ENCODE measurements at regions not wholly inside any gene's neighbourhood (a gene's known extent, or its start where the extent isn't known, plus 50 kb on each side); places are given as distances from the start of the nearest gene placed in this dataset.

DNA sequence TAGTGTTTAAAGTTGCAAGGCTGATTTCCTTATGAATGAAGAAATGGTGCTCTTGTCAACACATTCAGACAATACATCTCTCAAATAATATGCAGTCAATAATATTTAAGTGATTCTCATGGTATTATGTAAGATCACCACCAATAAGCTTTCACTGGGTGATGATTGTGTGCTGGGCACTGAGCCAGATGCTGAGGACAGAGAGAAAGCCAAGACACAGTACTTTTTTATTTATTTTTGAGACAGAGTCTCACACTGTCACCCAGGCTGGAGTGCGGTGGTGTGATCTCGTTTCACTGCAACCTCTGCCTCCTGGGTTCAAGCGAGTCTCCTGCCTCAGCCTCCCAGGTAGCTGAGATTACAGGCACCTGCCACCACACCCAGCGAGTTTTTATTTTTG is 130.6 kb upstream of the LSM8 start:
- H3K27me3 ChIP-seq (replicated peaks in 1 of 2; ENCODE audit: control insufficient read depth in 2 of 2, insufficient read depth in 2 of 2, low read length in 1 of 2), result no peaks in the 10 kb centered on the region; a peak in 1 of 4 replicates
- in situ Hi-C loops (cut with MboI), result no loop called here
- ATAC-seq, result no peak
- H3K9me3 ChIP-seq (replicated peaks; ENCODE audit: control insufficient read depth, insufficient read depth, low read length), result no peaks in the 10 kb centered on the region
- H3K9ac ChIP-seq (ENCODE audit: control insufficient read depth, insufficient read depth, low read length), result no peak overlapping the region
- H3K79me2 ChIP-seq (ENCODE audit: control insufficient read depth, insufficient read depth, low read length), result no peaks in the 10 kb centered on the region
- ChIA-PET SMC1A (ENCODE audit: uncharacterized antibody, unreplicated experiment) (no interaction called here), CTCF (no interaction called here), RAD21 (ENCODE audit: unreplicated experiment) (no interaction called here), POLR2A (no interaction called here)
- DNase-seq (ENCODE audit: low read depth, low spot score), result no peak
- no peaks in the 10 kb centered on the region for H3K36me3 ChIP-seq (ENCODE audit: control insufficient read depth in 2 of 2, insufficient read depth in 2 of 2, low read length in 1 of 2)
- BruUV-seq (replicated peaks), result no TSS peak
- 31% methylated on average over 4 of the region's 4 CpGs for WGBS (ENCODE audit: insufficient coverage, insufficient replicate concordance, low lambda C conversion rate, missing lambda C conversion rate)
- H3K4me2 ChIP-seq (ENCODE audit: control insufficient read depth, insufficient read depth), result no peak overlapping the region
- FAIRE-seq, result no peak
- H3K27ac ChIP-seq (ENCODE audit: control insufficient read depth, insufficient read depth), result no peak overlapping the region
- intact Hi-C loops (cut with micrococcal nuclease; ENCODE audit: unreplicated experiment), result no loop called here
- H4K20me1 ChIP-seq (ENCODE audit: control insufficient read depth, insufficient read depth), result no peaks in the 10 kb centered on the region
- no peaks in the 10 kb centered on the region; the same call in 1 of the 2 replicates for H3K4me1 ChIP-seq (ENCODE audit: control insufficient read depth, insufficient read depth, low read length)
- no peak overlapping the region for H3K4me3 ChIP-seq
- H2AFZ ChIP-seq (ENCODE audit: control insufficient read depth, low read depth, low read length), result no peak overlapping the region
- no peak for TF ChIP-seq ZNF622 (IDR thresholded peaks at IDR 0.05)
- TF ChIP-seq NFIC (IDR thresholded peaks at IDR 0.05; ENCODE audit: low read depth, low read length), result no peak
- no peak for TF ChIP-seq TCF7 (IDR thresholded peaks at IDR 0.05; ENCODE audit: borderline replicate concordance)
- no peak for TF ChIP-seq RBBP5 (conservative IDR thresholded peaks at IDR 0.05)
- no peak for TF ChIP-seq JUND (IDR thresholded peaks at IDR 0.05; ENCODE audit: low read depth, low read length)
- TF ChIP-seq MYC (IDR thresholded peaks at IDR 0.05; ENCODE audit: insufficient read depth, insufficient read length, insufficient replicate concordance, low read length, severe bottlenecking), result no peak
- no peak for TF ChIP-seq RELA (IDR thresholded peaks at IDR 0.05; ENCODE audit: borderline replicate concordance, partially characterized antibody)
- TF ChIP-seq, protein P1, sequence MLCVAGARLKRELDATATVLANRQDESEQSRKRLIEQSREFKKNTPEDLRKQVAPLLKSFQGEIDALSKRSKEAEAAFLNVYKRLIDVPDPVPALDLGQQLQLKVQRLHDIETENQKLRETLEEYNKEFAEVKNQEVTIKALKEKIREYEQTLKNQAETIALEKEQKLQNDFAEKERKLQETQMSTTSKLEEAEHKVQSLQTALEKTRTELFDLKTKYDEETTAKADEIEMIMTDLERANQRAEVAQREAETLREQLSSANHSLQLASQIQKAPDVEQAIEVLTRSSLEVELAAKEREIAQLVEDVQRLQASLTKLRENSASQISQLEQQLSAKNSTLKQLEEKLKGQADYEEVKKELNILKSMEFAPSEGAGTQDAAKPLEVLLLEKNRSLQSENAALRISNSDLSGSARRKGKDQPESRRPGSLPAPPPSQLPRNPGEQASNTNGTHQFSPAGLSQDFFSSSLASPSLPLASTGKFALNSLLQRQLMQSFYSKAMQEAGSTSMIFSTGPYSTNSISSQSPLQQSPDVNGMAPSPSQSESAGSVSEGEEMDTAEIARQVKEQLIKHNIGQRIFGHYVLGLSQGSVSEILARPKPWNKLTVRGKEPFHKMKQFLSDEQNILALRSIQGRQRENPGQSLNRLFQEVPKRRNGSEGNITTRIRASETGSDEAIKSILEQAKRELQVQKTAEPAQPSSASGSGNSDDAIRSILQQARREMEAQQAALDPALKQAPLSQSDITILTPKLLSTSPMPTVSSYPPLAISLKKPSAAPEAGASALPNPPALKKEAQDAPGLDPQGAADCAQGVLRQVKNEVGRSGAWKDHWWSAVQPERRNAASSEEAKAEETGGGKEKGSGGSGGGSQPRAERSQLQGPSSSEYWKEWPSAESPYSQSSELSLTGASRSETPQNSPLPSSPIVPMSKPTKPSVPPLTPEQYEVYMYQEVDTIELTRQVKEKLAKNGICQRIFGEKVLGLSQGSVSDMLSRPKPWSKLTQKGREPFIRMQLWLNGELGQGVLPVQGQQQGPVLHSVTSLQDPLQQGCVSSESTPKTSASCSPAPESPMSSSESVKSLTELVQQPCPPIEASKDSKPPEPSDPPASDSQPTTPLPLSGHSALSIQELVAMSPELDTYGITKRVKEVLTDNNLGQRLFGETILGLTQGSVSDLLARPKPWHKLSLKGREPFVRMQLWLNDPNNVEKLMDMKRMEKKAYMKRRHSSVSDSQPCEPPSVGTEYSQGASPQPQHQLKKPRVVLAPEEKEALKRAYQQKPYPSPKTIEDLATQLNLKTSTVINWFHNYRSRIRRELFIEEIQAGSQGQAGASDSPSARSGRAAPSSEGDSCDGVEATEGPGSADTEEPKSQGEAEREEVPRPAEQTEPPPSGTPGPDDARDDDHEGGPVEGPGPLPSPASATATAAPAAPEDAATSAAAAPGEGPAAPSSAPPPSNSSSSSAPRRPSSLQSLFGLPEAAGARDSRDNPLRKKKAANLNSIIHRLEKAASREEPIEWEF (IDR thresholded peaks at IDR 0.05; ENCODE audit: insufficient replicate concordance, low read depth, low read length), result no peak
- TF ChIP-seq ZBED1 (IDR thresholded peaks at IDR 0.05; ENCODE audit: borderline replicate concordance), result no peak
- TF ChIP-seq SRF (IDR thresholded peaks at IDR 0.05; ENCODE audit: low read depth in 2 of 2, low read length in 2 of 2), result no peak
- no peak for TF ChIP-seq CBX3 (IDR thresholded peaks at IDR 0.05; ENCODE audit: borderline replicate concordance, low read depth)
- TF ChIP-seq EGR1 (IDR thresholded peaks at IDR 0.05; ENCODE audit: borderline replicate concordance in 1 of 2, low read depth in 2 of 2, low read length in 2 of 2), result no peak
- TF ChIP-seq STAT3 (IDR thresholded peaks at IDR 0.05; ENCODE audit: low read depth, low read length), result no peak
- TF ChIP-seq SUPT20H (IDR thresholded peaks at IDR 0.05; ENCODE audit: borderline replicate concordance, control insufficient read depth, low read depth, low read length), result no peak
- TF ChIP-seq SP1 (IDR thresholded peaks at IDR 0.05; ENCODE audit: low read depth, low read length), result no peak
- TF ChIP-seq, protein P2, sequence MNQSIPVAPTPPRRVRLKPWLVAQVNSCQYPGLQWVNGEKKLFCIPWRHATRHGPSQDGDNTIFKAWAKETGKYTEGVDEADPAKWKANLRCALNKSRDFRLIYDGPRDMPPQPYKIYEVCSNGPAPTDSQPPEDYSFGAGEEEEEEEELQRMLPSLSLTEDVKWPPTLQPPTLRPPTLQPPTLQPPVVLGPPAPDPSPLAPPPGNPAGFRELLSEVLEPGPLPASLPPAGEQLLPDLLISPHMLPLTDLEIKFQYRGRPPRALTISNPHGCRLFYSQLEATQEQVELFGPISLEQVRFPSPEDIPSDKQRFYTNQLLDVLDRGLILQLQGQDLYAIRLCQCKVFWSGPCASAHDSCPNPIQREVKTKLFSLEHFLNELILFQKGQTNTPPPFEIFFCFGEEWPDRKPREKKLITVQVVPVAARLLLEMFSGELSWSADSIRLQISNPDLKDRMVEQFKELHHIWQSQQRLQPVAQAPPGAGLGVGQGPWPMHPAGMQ (IDR thresholded peaks at IDR 0.05; ENCODE audit: borderline replicate concordance), result no peak
- no peak for TF ChIP-seq YY1 (IDR thresholded peaks at IDR 0.05; ENCODE audit: low read depth, low read length)
- TF ChIP-seq LARP7 (IDR thresholded peaks at IDR 0.05), result no peak
